Pons (tissue), 1 donor: ENCODE measurements at regions not wholly inside any gene's neighbourhood (a gene's known extent, or its start where the extent isn't known, plus 50 kb on each side); places are given as distances from the start of the nearest gene placed in this dataset.

Experiments used
- DNase-seq: peaks from one replicate; pipeline ENCODE4 v3.0.0-alpha.2; 2016; ENCODE audit warnings: low spot score

GRCh38 chr16:86664522-86665318, 86.4 kb downstream of the FOXL1 start:
- DNase-seq, result no peak

DNA sequence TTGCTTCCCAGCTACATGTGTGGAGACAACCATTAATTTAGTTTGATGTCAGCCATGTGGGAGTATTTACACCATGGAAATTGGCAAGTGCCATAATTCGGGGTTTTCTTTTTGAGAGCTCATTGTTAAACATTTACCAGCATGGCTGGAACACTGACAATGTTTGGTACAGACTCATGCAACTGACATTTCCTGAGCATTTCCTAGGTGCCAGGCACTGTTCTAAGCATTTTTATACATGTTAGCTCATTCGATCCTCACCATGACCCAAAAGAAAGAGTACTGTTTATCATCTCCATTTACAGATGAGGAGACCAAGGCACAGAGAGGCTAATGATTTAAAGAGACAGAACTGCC, 86.9 kb downstream of the FOXL1 start:
- DNase-seq, result no peak

- DNase-seq, result no peak
Measured at GRCh38 chr16:86665929-86666328, 87.6 kb downstream of the FOXL1 start.

DNA sequence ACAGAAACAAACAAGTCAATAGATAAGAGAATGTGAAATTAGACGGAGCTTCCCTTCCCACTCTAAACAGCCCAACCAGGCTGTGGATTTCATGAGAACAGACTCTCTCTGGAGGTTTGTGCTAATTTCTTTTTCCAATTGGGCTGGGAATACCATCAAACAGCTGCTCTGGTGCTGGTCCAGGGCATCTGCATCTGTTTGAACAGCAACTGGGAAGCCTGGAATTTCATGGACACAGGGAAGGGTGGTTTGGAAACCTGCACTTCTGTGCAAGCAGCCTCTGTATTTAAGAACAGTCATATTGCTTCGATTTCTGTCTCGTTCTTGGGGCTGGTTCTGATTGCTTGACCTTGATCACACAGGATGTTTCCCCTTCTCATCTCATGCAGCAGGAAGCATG, 88.7 kb downstream of the FOXL1 start:
- DNase-seq, result no peak

GRCh38 chr16:86668136-86668910, 90.0 kb downstream of the FOXL1 start:
- no peak for DNase-seq

GRCh38 chr16:86669285-86669805, 91.0 kb downstream of the FOXL1 start:
- no peak for DNase-seq

DNA sequence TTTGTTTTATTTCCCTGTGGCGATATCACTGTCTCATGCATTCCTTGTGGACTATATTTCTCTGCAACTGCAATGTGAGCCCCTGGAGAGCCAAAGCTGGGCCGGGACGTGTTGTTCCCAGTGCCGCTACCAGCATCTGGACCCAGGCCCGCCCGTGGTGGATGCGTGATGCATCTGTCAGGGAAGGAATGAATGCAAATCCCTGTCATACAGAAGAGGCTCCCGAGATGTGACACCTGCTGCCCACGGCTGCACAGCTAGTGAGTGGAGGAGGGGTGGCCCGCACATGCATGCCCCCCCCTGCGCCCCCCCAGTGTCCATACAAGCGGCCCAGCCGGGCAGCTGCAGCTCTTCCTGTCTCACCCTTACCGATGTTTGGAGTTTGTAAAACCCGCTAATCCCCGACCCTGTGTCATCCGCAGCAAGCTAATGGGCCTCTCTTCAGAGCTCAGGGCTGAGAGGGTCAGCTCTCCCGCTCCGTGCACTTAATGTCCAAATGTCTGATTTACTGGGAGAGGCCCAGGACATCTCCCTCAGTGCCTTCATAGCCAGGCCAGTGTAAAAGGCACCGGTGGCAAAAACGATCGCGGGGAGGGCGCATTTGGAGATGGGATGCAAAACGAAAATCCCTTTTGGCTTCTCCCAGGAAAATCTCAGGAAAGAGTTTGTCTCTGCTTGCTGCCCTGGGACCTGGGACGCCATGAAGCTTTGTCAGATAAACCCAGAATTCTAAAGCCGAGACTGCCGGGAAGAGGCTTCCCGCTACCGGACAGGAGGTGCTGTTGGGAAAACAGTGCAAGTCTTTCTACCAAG, 91.8 kb downstream of the FOXL1 start:
- DNase-seq, result no peak

DNA sequence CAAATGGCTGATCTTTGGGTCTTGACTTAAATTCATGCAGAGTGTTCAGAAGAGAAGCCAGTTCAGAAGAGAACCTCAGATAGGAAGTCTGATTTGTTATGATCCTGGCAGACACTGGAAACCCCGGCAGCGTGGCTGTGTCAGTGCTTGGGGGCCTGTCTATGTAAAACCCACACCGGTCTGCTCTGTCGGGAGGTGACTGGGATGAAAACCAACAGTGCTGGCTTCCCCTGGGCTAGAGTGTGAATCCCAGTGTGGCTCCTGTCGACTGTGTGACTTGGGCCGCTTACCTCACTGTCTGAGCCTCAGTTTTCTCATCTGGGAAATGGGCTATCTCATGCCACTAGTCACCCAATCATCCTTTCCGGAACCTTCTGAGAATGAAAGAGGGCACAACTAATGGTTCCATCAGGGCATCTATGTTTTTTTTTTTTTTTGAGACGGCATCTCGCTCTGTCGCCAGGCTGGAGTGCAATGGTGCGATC, 92.4 kb downstream of the FOXL1 start:
- no peak for DNase-seq

- DNase-seq, result no peak
Measured at GRCh38 chr16:86671486-86672178, 93.3 kb downstream of the FOXL1 start.

GRCh38 chr16:86672179-86672863, 94.0 kb downstream of the FOXL1 start:
- DNase-seq, result no peak

GRCh38 chr16:86673090-86673955, 95.0 kb downstream of the FOXL1 start:
- no peak for DNase-seq

DNA sequence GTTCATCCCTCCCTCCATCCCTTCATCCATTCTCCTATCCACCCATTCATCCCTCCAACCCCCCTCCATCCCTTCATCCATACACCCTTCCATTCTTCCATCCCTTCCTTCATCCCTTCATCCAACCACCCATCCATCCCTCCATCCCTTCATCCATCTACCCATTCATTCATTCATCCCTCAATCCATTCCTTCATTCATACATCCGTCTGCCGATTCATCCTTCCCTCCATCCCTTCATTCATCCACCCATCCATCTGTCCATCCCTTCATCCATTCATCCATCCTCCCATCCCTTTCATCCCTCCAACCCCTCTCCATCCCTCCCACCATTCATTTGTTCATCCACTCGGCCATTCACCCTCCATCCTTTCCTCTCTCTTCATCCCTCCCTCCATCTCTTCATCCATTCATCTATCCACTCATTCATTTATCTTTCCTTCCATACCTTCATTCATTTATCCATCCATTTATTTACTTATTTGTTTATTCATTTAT, 95.7 kb downstream of the FOXL1 start:
- no peak for DNase-seq

GRCh38 chr16:86676254-86676670, 97.9 kb downstream of the FOXL1 start:
- no peak for DNase-seq

- no peak for DNase-seq
Measured at GRCh38 chr16:86679490-86679889, 101.1 kb downstream of the FOXL1 start.

DNA sequence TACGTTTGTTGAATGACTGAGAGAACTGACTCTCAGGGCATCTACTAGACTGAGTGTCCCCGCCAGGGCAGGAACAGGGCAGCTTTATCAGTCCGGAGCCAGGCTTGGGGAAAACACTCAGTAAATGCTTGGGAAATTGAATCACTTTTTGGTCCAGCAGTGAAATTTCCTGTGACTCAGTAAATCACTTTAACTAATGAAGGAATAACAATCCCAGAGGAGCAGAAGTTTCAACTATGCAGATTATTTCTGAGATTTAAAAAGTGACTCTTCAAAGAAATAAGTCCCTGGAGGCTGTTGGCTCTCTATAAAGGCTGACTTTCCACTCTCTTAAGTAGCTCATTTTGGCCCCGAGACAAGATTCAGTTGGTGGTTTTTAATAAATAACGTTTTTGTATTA, 101.8 kb downstream of the FOXL1 start:
- DNase-seq, result no peak

- DNase-seq, result no peak
Measured at GRCh38 chr16:86680661-86681030, 102.3 kb downstream of the FOXL1 start.

- no peak for DNase-seq
Measured at GRCh38 chr16:86681031-86681756, 102.8 kb downstream of the FOXL1 start.

DNA sequence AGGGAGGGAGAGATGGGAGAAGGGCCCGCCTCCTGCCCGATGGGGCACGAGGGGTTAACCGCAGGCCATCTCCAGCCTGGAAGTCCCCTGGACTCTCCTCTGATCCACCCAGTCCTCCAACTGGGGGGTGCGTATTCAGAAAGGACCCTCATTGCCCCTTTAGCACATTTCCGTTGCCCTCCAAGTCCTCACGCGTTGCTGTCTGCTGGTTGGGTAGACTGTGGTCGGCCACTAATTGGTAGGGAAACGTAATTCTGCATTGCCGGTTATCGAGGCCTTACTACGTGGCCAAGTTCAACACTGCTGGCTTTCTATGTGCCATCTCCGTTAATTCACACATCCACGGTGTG, 103.4 kb downstream of the FOXL1 start:
- DNase-seq, result no peak

DNA sequence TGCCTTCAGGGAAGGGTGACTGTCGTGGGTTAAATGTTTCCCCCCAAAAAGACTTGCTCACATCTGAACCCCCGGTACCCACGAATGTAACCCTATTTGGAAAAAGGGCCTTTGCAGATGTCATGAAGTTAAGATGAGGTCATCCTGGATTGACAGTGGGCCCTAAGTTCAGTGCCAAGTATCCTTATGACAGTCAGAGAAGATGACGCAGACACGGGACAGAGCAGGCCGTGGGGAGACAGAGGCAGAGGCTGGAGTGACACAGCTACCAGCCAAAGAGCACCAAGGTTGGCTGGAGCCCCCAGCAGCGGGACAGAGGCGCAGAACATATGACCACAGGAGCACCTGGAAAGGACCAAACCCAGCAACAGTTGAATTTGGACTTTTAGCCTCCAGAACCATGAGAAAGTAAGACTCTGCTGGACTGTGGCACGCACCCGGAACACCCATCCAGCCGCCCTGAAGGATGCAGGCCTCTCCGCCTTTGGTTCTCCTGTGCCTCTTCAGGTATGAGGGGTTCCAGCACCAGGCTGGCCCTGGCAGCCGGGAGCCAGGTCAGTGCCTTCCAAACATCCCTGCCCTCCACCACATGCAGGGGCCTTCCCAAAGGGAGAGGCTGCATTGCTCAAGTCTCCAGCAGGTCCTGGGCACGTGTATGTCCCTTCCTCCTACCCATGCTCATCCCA, 104.0 kb downstream of the FOXL1 start:
- DNase-seq, result no peak
